ENCODE measurements at regions not wholly inside any gene's neighbourhood (a gene's known extent, or its start where the extent isn't known, plus 50 kb on each side); places are given as distances from the start of the nearest gene placed in this dataset.

DNA sequence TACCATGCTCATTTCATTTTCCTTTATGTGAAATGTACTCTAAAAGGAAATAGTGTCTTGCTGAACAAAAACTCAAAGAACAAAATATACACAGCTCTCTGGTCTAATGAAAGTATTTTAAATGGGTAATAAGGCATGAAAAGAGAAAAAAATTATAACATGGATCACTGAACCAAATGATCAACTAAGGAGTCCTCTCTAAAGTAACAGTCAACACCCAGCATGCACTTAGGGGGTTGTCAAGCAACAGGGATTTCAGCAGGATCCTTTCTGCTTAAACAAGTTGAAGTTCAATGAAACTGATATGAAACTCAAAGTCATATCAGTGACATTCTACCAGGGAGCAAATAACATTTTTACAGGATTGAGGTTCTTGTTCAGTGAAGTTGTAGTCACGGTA is 398.8 kb downstream of the SEC23A start:
- no peak overlapping the region for H3K18ac ChIP-seq (ENCODE audit: low read depth, low read length)
- no TSS peak for BruUV-seq (replicated peaks)
- in situ Hi-C loops (cut with MboI; ENCODE audit: low sequenced_read_pairs) (no loop called here), dilution Hi-C loops (cut with HindIII; ENCODE audit: low sequenced_read_pairs, unreplicated experiment) (no loop called here), intact Hi-C loops (cut with micrococcal nuclease) (no loop called here)
- H3K9me1 ChIP-seq (ENCODE audit: insufficient read depth, low read length): no peaks in the 10 kb centered on the region
- no peak overlapping the region for H3K14ac ChIP-seq (replicated peaks; ENCODE audit: low read depth, low read length)
- DNase-seq: no peak
- no peak overlapping the region for H2BK120ac ChIP-seq (ENCODE audit: low read depth, low read length)
- H3K4me3 ChIP-seq (ENCODE audit: insufficient read depth, low read depth, low read length): no peak overlapping the region
- POLR2A ChIA-PET (ENCODE audit: unreplicated experiment): no interaction called here
- H2BK15ac ChIP-seq (ENCODE audit: low read depth, low read length): no peak overlapping the region
- no peak overlapping the region for H4K5ac ChIP-seq (ENCODE audit: low read depth, low read length)
- H3K9me3 ChIP-seq (ENCODE audit: control insufficient read depth, insufficient read depth, low read length): no peaks in the 10 kb centered on the region
- H3K79me1 ChIP-seq (ENCODE audit: low read depth in 1 of 2, low read length in 2 of 2): no peaks in the 10 kb centered on the region
- H4K91ac ChIP-seq (ENCODE audit: insufficient read depth, low read depth, low read length): no peak overlapping the region
- H3K27me3 ChIP-seq (ENCODE audit: control insufficient read depth, insufficient read depth, low read length): no peaks in the 10 kb centered on the region
- H3K56ac ChIP-seq (ENCODE audit: extremely low read depth, insufficient read depth, low read length): no peak overlapping the region
- H3K4ac ChIP-seq (ENCODE audit: low read depth, low read length): no peak overlapping the region
- H3K4me1 ChIP-seq (ENCODE audit: control insufficient read depth, insufficient read depth, low read length): no peaks in the 10 kb centered on the region
- H4K20me1 ChIP-seq (ENCODE audit: insufficient read depth, low read length): no peaks in the 10 kb centered on the region
- no peak overlapping the region for H3K4me2 ChIP-seq (ENCODE audit: low read depth, low read length)
- CTCF ChIA-PET: no interaction called here
- no peak overlapping the region for H3K23ac ChIP-seq (ENCODE audit: low read depth, low read length)
- H2AK9ac ChIP-seq (replicated peaks; ENCODE audit: low read depth, low read length, poor library complexity): no peak overlapping the region
- no peak overlapping the region for H4K8ac ChIP-seq (ENCODE audit: low read depth in 2 of 2, low read length in 2 of 2)
- no CpG with 5 or more reads among the region's 1 CpG for WGBS, 2 experiments (ENCODE audit: extremely low coverage in 2 of 2, insufficient read length in 1 of 2)
- H3K27ac ChIP-seq (ENCODE audit: insufficient read depth, low read length): no peak overlapping the region
- no peak overlapping the region for H2AK5ac ChIP-seq (ENCODE audit: low read depth, low read length)
- no peak overlapping the region for H2BK20ac ChIP-seq (ENCODE audit: low read depth, low read length)
- H2AFZ ChIP-seq (replicated peaks; ENCODE audit: low read length, poor library complexity): no peak overlapping the region
- no peak overlapping the region for H3K9ac ChIP-seq (ENCODE audit: low read depth, low read length)
- no peak overlapping the region for H2BK5ac ChIP-seq (ENCODE audit: low read depth, low read length, poor library complexity, severe bottlenecking)
- TF ChIP-seq, protein P1, sequence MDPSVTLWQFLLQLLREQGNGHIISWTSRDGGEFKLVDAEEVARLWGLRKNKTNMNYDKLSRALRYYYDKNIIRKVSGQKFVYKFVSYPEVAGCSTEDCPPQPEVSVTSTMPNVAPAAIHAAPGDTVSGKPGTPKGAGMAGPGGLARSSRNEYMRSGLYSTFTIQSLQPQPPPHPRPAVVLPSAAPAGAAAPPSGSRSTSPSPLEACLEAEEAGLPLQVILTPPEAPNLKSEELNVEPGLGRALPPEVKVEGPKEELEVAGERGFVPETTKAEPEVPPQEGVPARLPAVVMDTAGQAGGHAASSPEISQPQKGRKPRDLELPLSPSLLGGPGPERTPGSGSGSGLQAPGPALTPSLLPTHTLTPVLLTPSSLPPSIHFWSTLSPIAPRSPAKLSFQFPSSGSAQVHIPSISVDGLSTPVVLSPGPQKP (IDR thresholded peaks at IDR 0.05; ENCODE audit: borderline replicate concordance, low read depth, low read length): no peak
- TF ChIP-seq, protein P2, sequence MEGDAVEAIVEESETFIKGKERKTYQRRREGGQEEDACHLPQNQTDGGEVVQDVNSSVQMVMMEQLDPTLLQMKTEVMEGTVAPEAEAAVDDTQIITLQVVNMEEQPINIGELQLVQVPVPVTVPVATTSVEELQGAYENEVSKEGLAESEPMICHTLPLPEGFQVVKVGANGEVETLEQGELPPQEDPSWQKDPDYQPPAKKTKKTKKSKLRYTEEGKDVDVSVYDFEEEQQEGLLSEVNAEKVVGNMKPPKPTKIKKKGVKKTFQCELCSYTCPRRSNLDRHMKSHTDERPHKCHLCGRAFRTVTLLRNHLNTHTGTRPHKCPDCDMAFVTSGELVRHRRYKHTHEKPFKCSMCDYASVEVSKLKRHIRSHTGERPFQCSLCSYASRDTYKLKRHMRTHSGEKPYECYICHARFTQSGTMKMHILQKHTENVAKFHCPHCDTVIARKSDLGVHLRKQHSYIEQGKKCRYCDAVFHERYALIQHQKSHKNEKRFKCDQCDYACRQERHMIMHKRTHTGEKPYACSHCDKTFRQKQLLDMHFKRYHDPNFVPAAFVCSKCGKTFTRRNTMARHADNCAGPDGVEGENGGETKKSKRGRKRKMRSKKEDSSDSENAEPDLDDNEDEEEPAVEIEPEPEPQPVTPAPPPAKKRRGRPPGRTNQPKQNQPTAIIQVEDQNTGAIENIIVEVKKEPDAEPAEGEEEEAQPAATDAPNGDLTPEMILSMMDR (conservative IDR thresholded peaks at IDR 0.05; ENCODE audit: low read depth, low read length): no peak
- TF ChIP-seq RAD21 (IDR thresholded peaks at IDR 0.05; ENCODE audit: low read length): no peak
- TF ChIP-seq CEBPB (IDR thresholded peaks at IDR 0.05; ENCODE audit: low read depth, low read length): no peak
- TF ChIP-seq MAFK (IDR thresholded peaks at IDR 0.05; ENCODE audit: low read depth, low read length): no peak
- no peak for TF ChIP-seq POLR2A (IDR thresholded peaks at IDR 0.05; ENCODE audit: low read depth, low read length)
- no peak for TF ChIP-seq MXI1 (IDR thresholded peaks at IDR 0.05; ENCODE audit: borderline replicate concordance, low read depth, low read length)
- TF ChIP-seq SMC3 (IDR thresholded peaks at IDR 0.05; ENCODE audit: low read depth, low read length): no peak
- TF ChIP-seq FOS (IDR thresholded peaks at IDR 0.05; ENCODE audit: low read depth, low read length): no peak
- TF ChIP-seq, protein P3, sequence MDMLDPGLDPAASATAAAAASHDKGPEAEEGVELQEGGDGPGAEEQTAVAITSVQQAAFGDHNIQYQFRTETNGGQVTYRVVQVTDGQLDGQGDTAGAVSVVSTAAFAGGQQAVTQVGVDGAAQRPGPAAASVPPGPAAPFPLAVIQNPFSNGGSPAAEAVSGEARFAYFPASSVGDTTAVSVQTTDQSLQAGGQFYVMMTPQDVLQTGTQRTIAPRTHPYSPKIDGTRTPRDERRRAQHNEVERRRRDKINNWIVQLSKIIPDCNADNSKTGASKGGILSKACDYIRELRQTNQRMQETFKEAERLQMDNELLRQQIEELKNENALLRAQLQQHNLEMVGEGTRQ (IDR thresholded peaks at IDR 0.05; ENCODE audit: low read depth, low read length): no peak
- no peak for TF ChIP-seq CHD1 (IDR thresholded peaks at IDR 0.05; ENCODE audit: low read depth, low read length)
- TF ChIP-seq RCOR1 (IDR thresholded peaks at IDR 0.05; ENCODE audit: insufficient replicate concordance, low read length): no peak
- no peak for TF ChIP-seq MAZ (IDR thresholded peaks at IDR 0.05; ENCODE audit: borderline replicate concordance, low read depth, low read length)
- TF ChIP-seq BHLHE40 (IDR thresholded peaks at IDR 0.05; ENCODE audit: low read depth, low read length): no peak
- no peak for TF ChIP-seq NFE2L2 (IDR thresholded peaks at IDR 0.05; ENCODE audit: low read depth, low read length)
- no peaks in the 10 kb centered on the region for H3K36me3 ChIP-seq (ENCODE audit: control insufficient read depth, insufficient read depth, low read length)
- ATAC-seq (ENCODE audit: low read depth): no peak
